Sigmoid colon (tissue), 3 donors: ENCODE measurements at regions not wholly inside any gene's neighbourhood (a gene's known extent, or its start where the extent isn't known, plus 50 kb on each side); places are given as distances from the start of the nearest gene placed in this dataset.

Experiments used
- CTCF ChIP-seq, 4 experiments: fragments of 450-650 bp in 3 of 4; fragments of 200-600 bp in 1 of 4; IDR thresholded peaks; one replicate each; pipeline ENCODE4 v1.5.1; 2016 to 2019; ENCODE audit warnings: antibody characterized with exemption in 4 of 4, mild to moderate bottlenecking in 3 of 4, moderate library complexity in 2 of 4
- POLR2A ChIP-seq, 2 donors: fragments of 450-650 bp; IDR thresholded peaks; one replicate each; pipeline ENCODE4 v1.6.1; 2016; ENCODE audit warnings: antibody characterized with exemption in 2 of 2, mild to moderate bottlenecking in 2 of 2, moderate library complexity in 2 of 2

- TF ChIP-seq CTCF (IDR thresholded peaks at IDR 0.05), result no peak
- no peak for TF ChIP-seq POLR2A (IDR thresholded peaks at IDR 0.05)
These were observed 709.3 kb downstream of the MAT2B start for GRCh38 chr5:164214698-164215097.
